ENCODE measurements at regions not wholly inside any gene's neighbourhood (a gene's known extent, or its start where the extent isn't known, plus 50 kb on each side); places are given as distances from the start of the nearest gene placed in this dataset.

DNA sequence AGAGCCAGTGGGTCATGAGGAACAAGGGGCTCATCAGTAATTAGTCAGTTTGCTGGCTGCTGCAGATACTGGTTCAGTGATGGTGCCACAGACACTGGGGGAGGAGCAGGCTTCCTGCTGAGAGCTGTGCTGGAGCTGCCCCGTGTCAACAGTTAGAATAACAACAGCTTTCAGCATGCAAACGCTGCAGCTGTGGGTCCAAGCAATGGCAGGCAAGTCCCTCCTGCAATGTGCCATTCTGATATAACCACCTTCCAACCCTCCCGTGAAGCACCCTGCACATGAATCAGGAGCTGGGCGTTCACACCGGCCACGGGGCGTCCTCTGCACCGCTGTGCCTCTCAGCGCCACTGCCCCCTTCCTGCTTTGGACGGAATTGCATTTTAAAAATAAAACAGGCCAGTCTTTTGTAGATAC, 258.4 kb upstream of the SFSWAP start (continued):
- no peak for TF ChIP-seq CTBP2 (IDR thresholded peaks at IDR 0.05; ENCODE audit: borderline replicate concordance, insufficient read depth, insufficient read length, low read length)
- TF ChIP-seq YY1 (IDR thresholded peaks at IDR 0.05; ENCODE audit: low read depth, low read length), result 0 out of 2 replicates have a peak, but pooled peaks have one; percentile 6
- TF ChIP-seq ASH2L (IDR thresholded peaks at IDR 0.05; ENCODE audit: low read length), result no peak
- no peak for TF ChIP-seq KDM4A (IDR thresholded peaks at IDR 0.05; ENCODE audit: low read depth, low read length, severe bottlenecking)
- no peak for TF ChIP-seq CHD2 (IDR thresholded peaks at IDR 0.05; ENCODE audit: low read length)
- TF ChIP-seq ZNF274 (IDR thresholded peaks at IDR 0.05; ENCODE audit: borderline replicate concordance, extremely low read depth, low read length), result no peak
- TF ChIP-seq TAF1 (IDR thresholded peaks at IDR 0.05; ENCODE audit: low read depth, low read length), result no peak
- TF ChIP-seq, protein P1, sequence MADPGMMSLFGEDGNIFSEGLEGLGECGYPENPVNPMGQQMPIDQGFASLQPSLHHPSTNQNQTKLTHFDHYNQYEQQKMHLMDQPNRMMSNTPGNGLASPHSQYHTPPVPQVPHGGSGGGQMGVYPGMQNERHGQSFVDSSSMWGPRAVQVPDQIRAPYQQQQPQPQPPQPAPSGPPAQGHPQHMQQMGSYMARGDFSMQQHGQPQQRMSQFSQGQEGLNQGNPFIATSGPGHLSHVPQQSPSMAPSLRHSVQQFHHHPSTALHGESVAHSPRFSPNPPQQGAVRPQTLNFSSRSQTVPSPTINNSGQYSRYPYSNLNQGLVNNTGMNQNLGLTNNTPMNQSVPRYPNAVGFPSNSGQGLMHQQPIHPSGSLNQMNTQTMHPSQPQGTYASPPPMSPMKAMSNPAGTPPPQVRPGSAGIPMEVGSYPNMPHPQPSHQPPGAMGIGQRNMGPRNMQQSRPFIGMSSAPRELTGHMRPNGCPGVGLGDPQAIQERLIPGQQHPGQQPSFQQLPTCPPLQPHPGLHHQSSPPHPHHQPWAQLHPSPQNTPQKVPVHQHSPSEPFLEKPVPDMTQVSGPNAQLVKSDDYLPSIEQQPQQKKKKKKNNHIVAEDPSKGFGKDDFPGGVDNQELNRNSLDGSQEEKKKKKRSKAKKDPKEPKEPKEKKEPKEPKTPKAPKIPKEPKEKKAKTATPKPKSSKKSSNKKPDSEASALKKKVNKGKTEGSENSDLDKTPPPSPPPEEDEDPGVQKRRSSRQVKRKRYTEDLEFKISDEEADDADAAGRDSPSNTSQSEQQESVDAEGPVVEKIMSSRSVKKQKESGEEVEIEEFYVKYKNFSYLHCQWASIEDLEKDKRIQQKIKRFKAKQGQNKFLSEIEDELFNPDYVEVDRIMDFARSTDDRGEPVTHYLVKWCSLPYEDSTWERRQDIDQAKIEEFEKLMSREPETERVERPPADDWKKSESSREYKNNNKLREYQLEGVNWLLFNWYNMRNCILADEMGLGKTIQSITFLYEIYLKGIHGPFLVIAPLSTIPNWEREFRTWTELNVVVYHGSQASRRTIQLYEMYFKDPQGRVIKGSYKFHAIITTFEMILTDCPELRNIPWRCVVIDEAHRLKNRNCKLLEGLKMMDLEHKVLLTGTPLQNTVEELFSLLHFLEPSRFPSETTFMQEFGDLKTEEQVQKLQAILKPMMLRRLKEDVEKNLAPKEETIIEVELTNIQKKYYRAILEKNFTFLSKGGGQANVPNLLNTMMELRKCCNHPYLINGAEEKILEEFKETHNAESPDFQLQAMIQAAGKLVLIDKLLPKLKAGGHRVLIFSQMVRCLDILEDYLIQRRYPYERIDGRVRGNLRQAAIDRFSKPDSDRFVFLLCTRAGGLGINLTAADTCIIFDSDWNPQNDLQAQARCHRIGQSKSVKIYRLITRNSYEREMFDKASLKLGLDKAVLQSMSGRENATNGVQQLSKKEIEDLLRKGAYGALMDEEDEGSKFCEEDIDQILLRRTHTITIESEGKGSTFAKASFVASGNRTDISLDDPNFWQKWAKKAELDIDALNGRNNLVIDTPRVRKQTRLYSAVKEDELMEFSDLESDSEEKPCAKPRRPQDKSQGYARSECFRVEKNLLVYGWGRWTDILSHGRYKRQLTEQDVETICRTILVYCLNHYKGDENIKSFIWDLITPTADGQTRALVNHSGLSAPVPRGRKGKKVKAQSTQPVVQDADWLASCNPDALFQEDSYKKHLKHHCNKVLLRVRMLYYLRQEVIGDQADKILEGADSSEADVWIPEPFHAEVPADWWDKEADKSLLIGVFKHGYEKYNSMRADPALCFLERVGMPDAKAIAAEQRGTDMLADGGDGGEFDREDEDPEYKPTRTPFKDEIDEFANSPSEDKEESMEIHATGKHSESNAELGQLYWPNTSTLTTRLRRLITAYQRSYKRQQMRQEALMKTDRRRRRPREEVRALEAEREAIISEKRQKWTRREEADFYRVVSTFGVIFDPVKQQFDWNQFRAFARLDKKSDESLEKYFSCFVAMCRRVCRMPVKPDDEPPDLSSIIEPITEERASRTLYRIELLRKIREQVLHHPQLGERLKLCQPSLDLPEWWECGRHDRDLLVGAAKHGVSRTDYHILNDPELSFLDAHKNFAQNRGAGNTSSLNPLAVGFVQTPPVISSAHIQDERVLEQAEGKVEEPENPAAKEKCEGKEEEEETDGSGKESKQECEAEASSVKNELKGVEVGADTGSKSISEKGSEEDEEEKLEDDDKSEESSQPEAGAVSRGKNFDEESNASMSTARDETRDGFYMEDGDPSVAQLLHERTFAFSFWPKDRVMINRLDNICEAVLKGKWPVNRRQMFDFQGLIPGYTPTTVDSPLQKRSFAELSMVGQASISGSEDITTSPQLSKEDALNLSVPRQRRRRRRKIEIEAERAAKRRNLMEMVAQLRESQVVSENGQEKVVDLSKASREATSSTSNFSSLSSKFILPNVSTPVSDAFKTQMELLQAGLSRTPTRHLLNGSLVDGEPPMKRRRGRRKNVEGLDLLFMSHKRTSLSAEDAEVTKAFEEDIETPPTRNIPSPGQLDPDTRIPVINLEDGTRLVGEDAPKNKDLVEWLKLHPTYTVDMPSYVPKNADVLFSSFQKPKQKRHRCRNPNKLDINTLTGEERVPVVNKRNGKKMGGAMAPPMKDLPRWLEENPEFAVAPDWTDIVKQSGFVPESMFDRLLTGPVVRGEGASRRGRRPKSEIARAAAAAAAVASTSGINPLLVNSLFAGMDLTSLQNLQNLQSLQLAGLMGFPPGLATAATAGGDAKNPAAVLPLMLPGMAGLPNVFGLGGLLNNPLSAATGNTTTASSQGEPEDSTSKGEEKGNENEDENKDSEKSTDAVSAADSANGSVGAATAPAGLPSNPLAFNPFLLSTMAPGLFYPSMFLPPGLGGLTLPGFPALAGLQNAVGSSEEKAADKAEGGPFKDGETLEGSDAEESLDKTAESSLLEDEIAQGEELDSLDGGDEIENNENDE (IDR thresholded peaks at IDR 0.05; ENCODE audit: insufficient replicate concordance, low read length), result no peak
- no peak for TF ChIP-seq NRF1 (IDR thresholded peaks at IDR 0.05; ENCODE audit: low read depth, low read length)
- no peak for TF ChIP-seq JUN (IDR thresholded peaks at IDR 0.05; ENCODE audit: low read depth, low read length)
- TF ChIP-seq FOSL1 (IDR thresholded peaks at IDR 0.05; ENCODE audit: insufficient read depth, low read depth, low read length), result no peak
- TF ChIP-seq HDAC6 (IDR thresholded peaks at IDR 0.05; ENCODE audit: low read depth, low read length), result no peak
- TF ChIP-seq MAFK (IDR thresholded peaks at IDR 0.05; ENCODE audit: low read depth, low read length), result no peak

Data from H1 (cell line).